Mesenchymal stem cell (in vitro differentiated cells and primary cell): ENCODE measurements at regions not wholly inside any gene's neighbourhood (a gene's known extent, or its start where the extent isn't known, plus 50 kb on each side); places are given as distances from the start of the nearest gene placed in this dataset.
A peak's percentile ranks its signal among the peaks of the same experiment; 100 is the strongest.

ENCODE experiments used
- DNase-seq: peaks from one replicate; pipeline ENCODE4 v3.0.0-alpha.2; 2013
- H2AFZ ChIP-seq: one replicate; pipeline ENCODE4 v1.6.1; 2013; ENCODE audit warnings: low read depth, mild to moderate bottlenecking, control low read depth, inconsistent platforms, low read length, moderate library complexity
- H2AK5ac ChIP-seq: 2 replicates; pipeline ENCODE4 v1.6.1; 2013; ENCODE audit warnings: low read length, moderate library complexity, mild to moderate bottlenecking, inconsistent platforms; ENCODE audit not compliant: severe bottlenecking
- H2BK120ac ChIP-seq: one replicate; pipeline ENCODE4 v1.6.1; 2013; ENCODE audit warnings: low read depth, mild to moderate bottlenecking, inconsistent platforms, low read length, moderate library complexity
- H2BK12ac ChIP-seq, 2 experiments: one replicate each; pipeline ENCODE4 v1.6.1; 2013; ENCODE audit warnings: inconsistent platforms in 2 of 2, low read length in 2 of 2, mild to moderate bottlenecking in 2 of 2, moderate library complexity in 2 of 2, control low read depth in 1 of 2
- H2BK15ac ChIP-seq: one replicate; pipeline ENCODE4 v1.6.1; 2013; ENCODE audit warnings: mild to moderate bottlenecking, low read depth, inconsistent platforms; ENCODE audit not compliant: poor library complexity, severe bottlenecking
- H2BK5ac ChIP-seq: 2 replicates; pipeline ENCODE4 v1.6.1; 2013; ENCODE audit warnings: low read depth, mild to moderate bottlenecking, low read length, control low read depth, inconsistent platforms; ENCODE audit not compliant: poor library complexity, severe bottlenecking
- H3K14ac ChIP-seq, 2 experiments: one replicate each; pipeline ENCODE4 v1.6.1; 2013; ENCODE audit warnings: inconsistent platforms in 2 of 2, low read length in 2 of 2, control low read depth in 1 of 2, mild to moderate bottlenecking in 1 of 2, moderate library complexity in 1 of 2
- H3K18ac ChIP-seq, 2 experiments: one replicate each; pipeline ENCODE4 v1.6.1; 2013; ENCODE audit warnings: inconsistent platforms in 2 of 2, low read length in 2 of 2, control low read depth in 1 of 2, low read depth in 1 of 2, mild to moderate bottlenecking in 1 of 2
- H3K23ac ChIP-seq, 2 experiments: one replicate each; pipeline ENCODE4 v1.6.1; 2013; ENCODE audit warnings: inconsistent platforms in 2 of 2, low read length in 2 of 2, mild to moderate bottlenecking in 2 of 2, moderate library complexity in 2 of 2, control low read depth in 1 of 2
- H3K27ac ChIP-seq: 2 replicates; pipeline ENCODE4 v1.5.1; 2013; ENCODE audit warnings: mild to moderate bottlenecking, moderate library complexity, low read length, control low read depth, inconsistent platforms; ENCODE audit not compliant: poor library complexity, severe bottlenecking
- H3K27me3 ChIP-seq, 2 experiments: 2 replicates each; pipeline versions ENCODE4 v1.6.1 to v1.7.0; 2013; ENCODE audit warnings: low read length in 2 of 2, mild to moderate bottlenecking in 2 of 2, moderate library complexity in 2 of 2, control low read depth in 1 of 2, inconsistent platforms in 1 of 2; ENCODE audit not compliant: control insufficient read depth in 1 of 2, insufficient read depth in 1 of 2
- H3K36me3 ChIP-seq, 2 experiments: 2 replicates each; pipeline versions ENCODE4 v1.6.1 to v1.7.0; 2013; ENCODE audit warnings: low read length in 2 of 2, control low read depth in 1 of 2, inconsistent platforms in 1 of 2, low read depth in 1 of 2, mild to moderate bottlenecking in 1 of 2; ENCODE audit not compliant: insufficient read depth in 2 of 2, control insufficient read depth in 1 of 2
- H3K4ac ChIP-seq, 2 experiments: one replicate each; pipeline ENCODE4 v1.6.1; 2013; ENCODE audit warnings: inconsistent platforms in 2 of 2, low read length in 2 of 2, mild to moderate bottlenecking in 2 of 2, moderate library complexity in 2 of 2, control low read depth in 1 of 2, low read depth in 1 of 2
- H3K4me1 ChIP-seq: 2 replicates; pipeline ENCODE4 v1.6.1; 2013; ENCODE audit warnings: low read depth, low read length, control low read depth; ENCODE audit not compliant: control insufficient read depth, insufficient read depth
- H3K4me2 ChIP-seq: 2 replicates; pipeline ENCODE4 v1.6.1; 2013; ENCODE audit warnings: low read length, mild to moderate bottlenecking, inconsistent platforms; ENCODE audit not compliant: poor library complexity, severe bottlenecking
- H3K4me3 ChIP-seq, 2 experiments: 2 replicates each; pipeline versions ENCODE4 v1.5.1 to v1.7.0; 2013; ENCODE audit warnings: low read length in 2 of 2, mild to moderate bottlenecking in 2 of 2, control low read depth in 1 of 2, low read depth in 1 of 2; ENCODE audit not compliant: insufficient read depth in 1 of 2
- H3K79me1 ChIP-seq: replicated peaks from 2 replicates; pipeline ENCODE4 v1.6.1; 2013; ENCODE audit warnings: mild to moderate bottlenecking, control low read depth, low read length, inconsistent platforms; ENCODE audit not compliant: poor library complexity, severe bottlenecking
- H3K9ac ChIP-seq: 2 replicates; pipeline ENCODE4 v1.7.0; 2013; ENCODE audit warnings: mild to moderate bottlenecking, low read length, moderate library complexity
- H3K9me3 ChIP-seq: 2 replicates; pipeline ENCODE4 v1.7.0; 2013; ENCODE audit warnings: mild to moderate bottlenecking, low read length; ENCODE audit not compliant: control insufficient read depth
- H4K8ac ChIP-seq: one replicate; pipeline ENCODE4 v1.6.1; 2013; ENCODE audit warnings: inconsistent platforms, mild to moderate bottlenecking, low read length, moderate library complexity
- H4K91ac ChIP-seq: one replicate; pipeline ENCODE4 v1.6.1; 2013; ENCODE audit warnings: mild to moderate bottlenecking, low read length, inconsistent platforms
- WGBS: methylation state at CpG from one replicate; pipeline ENCODE4 v1.1.7; 2013; ENCODE audit warnings: mixed read lengths; 5-methylcytosine and 5-hydroxymethylcytosine counted together

- Histone ChIP-seq H3K36me3 (no peaks in the 10 kb centered on the region), H2BK5ac (no peak overlapping the region), H3K9me3 (peaks cover 14% of the 10 kb centered on the region), H4K8ac (no peak overlapping the region), H3K79me1 (no peaks in the 10 kb centered on the region), H3K14ac (no peak overlapping the region), H4K91ac (no peak overlapping the region), H3K27ac (no peak overlapping the region), H2BK15ac (no peak overlapping the region), H3K4me1 (peaks cover 16% of the 10 kb centered on the region), H3K9ac (peak overlapping the region; percentile 28), H2BK120ac (no peak overlapping the region), H2AFZ (no peak overlapping the region), H3K4me2 (no peak overlapping the region), H3K27me3 (peaks cover 0 to 6% of the 10 kb centered on the region in 2 experiments), H2AK5ac (no peak overlapping the region), H3K4me3 (no peak overlapping the region), H3K4ac (no peak overlapping the region), H2BK12ac (no peak overlapping the region), H3K23ac (no peak overlapping the region), H3K18ac (no peak overlapping the region)
- no peak for DNase-seq
- WGBS: 68% methylated on average over 9 of the region's 9 CpGs
These were observed 150.6 kb upstream of the AGAP1 start for GRCh38 chr2:235343156-235343774.

DNA sequence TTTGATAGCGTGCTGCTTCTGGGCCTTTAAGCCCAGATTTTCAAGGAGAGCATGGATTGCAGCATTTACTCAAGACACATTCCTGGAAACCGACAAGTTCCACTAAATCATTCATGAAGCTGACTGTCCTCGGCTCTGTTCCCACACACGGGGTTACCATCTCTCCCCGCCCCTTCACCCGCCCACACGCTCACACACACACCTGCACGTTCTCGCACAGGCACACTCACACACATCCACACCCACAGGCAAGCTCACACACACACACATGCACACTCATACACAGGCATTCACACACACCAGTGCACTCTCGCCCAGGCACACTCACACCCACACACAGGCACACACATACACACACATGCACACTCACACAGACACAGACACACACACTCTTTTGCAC, 150.0 kb upstream of the AGAP1 start:
- 68% methylated on average over 10 of the region's 10 CpGs for WGBS
- Histone ChIP-seq H3K4me2 (no peak overlapping the region), H3K4me1 (peaks cover 16% of the 10 kb centered on the region), H3K4me3 (no peak overlapping the region), H2AFZ (no peak overlapping the region), H2BK5ac (no peak overlapping the region), H4K91ac (peak overlapping the region; percentile 23), H3K14ac (peak overlapping the region in 1 of 2 experiments; percentile 2), H3K9ac (peak overlapping the region; percentile 28), H3K79me1 (no peaks in the 10 kb centered on the region), H2BK120ac (no peak overlapping the region), H2AK5ac (no peak overlapping the region), H3K27ac (no peak overlapping the region), H2BK12ac (no peak overlapping the region), H3K36me3 (no peaks in the 10 kb centered on the region), H3K18ac (peak overlapping the region in 1 of 2 experiments; percentile 49), H3K9me3 (peaks cover 10% of the 10 kb centered on the region), H4K8ac (no peak overlapping the region), H3K23ac (no peak overlapping the region), H3K4ac (no peak overlapping the region), H3K27me3 (peaks cover 0 to 5% of the 10 kb centered on the region in 2 experiments), H2BK15ac (no peak overlapping the region)
- DNase-seq: peak; percentile 51

DNA sequence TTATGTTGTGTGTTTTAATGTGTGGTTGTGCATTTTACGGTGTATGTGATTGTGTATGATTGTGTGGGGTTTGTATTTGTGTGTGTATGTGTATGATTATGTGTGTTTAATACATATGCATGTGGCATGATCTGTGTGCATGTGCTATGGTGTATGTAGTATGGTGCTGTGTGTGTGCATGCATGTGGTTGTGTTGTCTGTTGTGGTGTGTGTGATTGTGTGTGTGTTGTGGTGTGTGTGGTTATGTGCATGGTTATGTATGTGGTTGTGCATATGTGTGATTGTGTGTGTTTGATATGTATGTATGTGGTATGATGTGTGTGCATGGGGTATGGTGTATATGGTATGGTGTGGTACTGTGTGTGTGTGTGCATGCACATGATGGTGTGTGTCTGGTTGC, 148.1 kb upstream of the AGAP1 start:
- Histone ChIP-seq H3K27me3 (peaks cover 0 to 6% of the 10 kb centered on the region in 2 experiments), H2BK5ac (no peak overlapping the region), H3K9me3 (peaks cover 5% of the 10 kb centered on the region), H2AK5ac (no peak overlapping the region), H3K4me1 (peaks cover 16% of the 10 kb centered on the region), H3K36me3 (no peaks in the 10 kb centered on the region), H3K79me1 (no peaks in the 10 kb centered on the region), H3K9ac (no peak overlapping the region), H2BK12ac (no peak overlapping the region), H3K23ac (no peak overlapping the region), H2BK120ac (no peak overlapping the region), H3K14ac (no peak overlapping the region), H2AFZ (no peak overlapping the region), H3K4me2 (no peak overlapping the region), H2BK15ac (no peak overlapping the region), H3K4me3 (no peak overlapping the region), H4K91ac (no peak overlapping the region), H4K8ac (no peak overlapping the region), H3K27ac (no peak overlapping the region), H3K18ac (no peak overlapping the region), H3K4ac (no peak overlapping the region)
- DNase-seq: no peak
- 94% methylated on average over 1 of the region's 1 CpG for WGBS

DNA sequence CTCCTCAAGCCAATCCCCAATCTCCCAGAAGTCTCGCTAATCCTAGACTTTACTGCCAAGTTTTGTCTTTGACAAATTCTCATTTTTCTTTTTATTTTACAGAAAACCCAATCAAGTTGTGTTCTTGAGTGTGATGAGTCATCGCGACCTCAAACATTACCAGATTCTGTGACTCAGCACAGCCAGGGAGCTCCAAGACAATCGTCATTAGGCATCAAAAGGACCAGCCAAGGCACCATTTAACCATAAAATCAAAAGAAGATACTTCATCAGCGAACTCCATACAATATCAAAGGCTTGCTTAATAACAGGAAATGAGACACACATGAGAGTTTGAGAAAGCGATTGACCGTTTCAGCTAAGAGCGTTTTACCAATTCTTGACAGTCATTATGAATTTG, 146.2 kb upstream of the AGAP1 start:
- Histone ChIP-seq H2BK15ac (no peak overlapping the region), H3K4me3 (no peak overlapping the region), H3K79me1 (no peaks in the 10 kb centered on the region), H4K91ac (no peak overlapping the region), H3K23ac (no peak overlapping the region), H3K27ac (no peak overlapping the region), H3K4me1 (peaks cover 16% of the 10 kb centered on the region), H3K4ac (no peak overlapping the region), H2AK5ac (no peak overlapping the region), H3K4me2 (no peak overlapping the region), H3K14ac (no peak overlapping the region), H2AFZ (no peak overlapping the region), H4K8ac (no peak overlapping the region), H2BK5ac (peak overlapping the region; percentile 33), H2BK12ac (no peak overlapping the region), H3K9me3 (peaks cover under 1% of the 10 kb centered on the region), H2BK120ac (no peak overlapping the region), H3K18ac (no peak overlapping the region), H3K36me3 (no peaks in the 10 kb centered on the region), H3K27me3 (peaks cover 0 to 6% of the 10 kb centered on the region in 2 experiments), H3K9ac (no peak overlapping the region)
- WGBS: 56% methylated on average over 7 of the region's 8 CpGs
- DNase-seq: peak; percentile 79
